Ishikawa (cell line): ENCODE measurements at regions not wholly inside any gene's neighbourhood (a gene's known extent, or its start where the extent isn't known, plus 50 kb on each side); places are given as distances from the start of the nearest gene placed in this dataset.

Experiments used
- CEBPB ChIP-seq: IDR thresholded peaks from 2 replicates; pipeline ENCODE4 v1.6.1; 2012
- EP300 ChIP-seq: IDR thresholded peaks from 2 replicates; pipeline ENCODE4 v1.6.1; 2012; ENCODE audit warnings: borderline replicate concordance
- REST ChIP-seq: IDR thresholded peaks from 2 replicates; pipeline ENCODE4 v1.6.1; 2012; ENCODE audit warnings: low read depth, mild to moderate bottlenecking
- TAF1 ChIP-seq: IDR thresholded peaks from 2 replicates; pipeline ENCODE4 v1.6.1; 2012; ENCODE audit warnings: low read depth, mild to moderate bottlenecking
- TCF12 ChIP-seq: IDR thresholded peaks from 2 replicates; pipeline ENCODE4 v1.6.1; 2012; ENCODE audit warnings: low read depth
- ZBTB7A ChIP-seq: IDR thresholded peaks from 2 replicates; pipeline ENCODE4 v1.6.1; 2012; ENCODE audit warnings: low read depth

GRCh38 chr10:83701799-83702198 is 437.5 kb upstream of the GHITM start:
- TF ChIP-seq TAF1 (no peak), ZBTB7A (no peak), REST (no peak), CEBPB (no peak), EP300 (no peak), TCF12 (no peak)
